ENCODE measurements at regions not wholly inside any gene's neighbourhood (a gene's known extent, or its start where the extent isn't known, plus 50 kb on each side); places are given as distances from the start of the nearest gene placed in this dataset.

GRCh38 chr5:167355346-167355745 lies 936.1 kb upstream of the WWC1 start:
- H3K4me1 Mint-ChIP-seq (ENCODE audit: low read depth), result no peaks in the 10 kb centered on the region
- no peak for TF ChIP-seq CTCF (IDR thresholded peaks at IDR 0.05)
- intact Hi-C loops (cut with micrococcal nuclease), result no loop called here
- ATAC-seq, result no peak
- peaks cover 5% of the 10 kb centered on the region for H3K9me3 Mint-ChIP-seq
- no peaks in the 10 kb centered on the region for H3K36me3 Mint-ChIP-seq (ENCODE audit: low read depth)
- no peak for DNase-seq
- H3K4me3 Mint-ChIP-seq, result no peak overlapping the region
- ChIA-PET CTCF (no interaction called here), POLR2A (no interaction called here)
- H3K27me3 Mint-ChIP-seq, result no peaks in the 10 kb centered on the region
- no peak overlapping the region for H3K27ac Mint-ChIP-seq

- Mint-ChIP-seq H3K36me3 (ENCODE audit: low read depth) (no peaks in the 10 kb centered on the region), H3K9me3 (peaks cover 7% of the 10 kb centered on the region), H3K27me3 (no peaks in the 10 kb centered on the region), H3K4me3 (no peak overlapping the region), H3K27ac (no peak overlapping the region), H3K4me1 (ENCODE audit: low read depth) (no peaks in the 10 kb centered on the region)
- TF ChIP-seq CTCF (IDR thresholded peaks at IDR 0.05), result no peak
- DNase-seq, result no peak
- no peak for ATAC-seq
- ChIA-PET POLR2A (no interaction called here), CTCF (no interaction called here)
- intact Hi-C loops (cut with micrococcal nuclease), result no loop called here
These were observed 935.1 kb upstream of the WWC1 start for GRCh38 chr5:167356374-167356773.

GRCh38 chr5:167358868-167359492 lies 932.5 kb upstream of the WWC1 start:
- no peak overlapping the region for H3K4me3 Mint-ChIP-seq
- peaks cover 11% of the 10 kb centered on the region for H3K9me3 Mint-ChIP-seq
- no peak overlapping the region for H3K27ac Mint-ChIP-seq
- no peak for TF ChIP-seq CTCF (IDR thresholded peaks at IDR 0.05)
- DNase-seq, result no peak
- intact Hi-C loops (cut with micrococcal nuclease), result no loop called here
- H3K4me1 Mint-ChIP-seq (ENCODE audit: low read depth), result no peaks in the 10 kb centered on the region
- H3K27me3 Mint-ChIP-seq, result no peaks in the 10 kb centered on the region
- ATAC-seq, result no peak
- H3K36me3 Mint-ChIP-seq (ENCODE audit: low read depth), result no peaks in the 10 kb centered on the region
- POLR2A ChIA-PET, result no interaction called here
- CTCF ChIA-PET, result no interaction called here

- intact Hi-C loops (cut with micrococcal nuclease), result no loop called here
- Mint-ChIP-seq H3K4me1 (ENCODE audit: low read depth) (no peaks in the 10 kb centered on the region), H3K9me3 (peaks cover 8% of the 10 kb centered on the region), H3K27me3 (no peaks in the 10 kb centered on the region), H3K36me3 (ENCODE audit: low read depth) (no peaks in the 10 kb centered on the region), H3K27ac (no peak overlapping the region), H3K4me3 (no peak overlapping the region)
- DNase-seq (no peak), ATAC-seq (no peak)
- ChIA-PET POLR2A (no interaction called here), CTCF (no interaction called here)
- no peak for TF ChIP-seq CTCF (IDR thresholded peaks at IDR 0.05)
These were observed 929.6 kb upstream of the WWC1 start for GRCh38 chr5:167361795-167362194.

- POLR2A ChIA-PET, result no interaction called here
These were observed 928.4 kb upstream of the WWC1 start for GRCh38 chr5:167363065-167363464.

More at GRCh38 chr5:167363065-167363464, 928.4 kb upstream of the WWC1 start:
- Mint-ChIP-seq H3K27ac (no peak overlapping the region), H3K4me1 (ENCODE audit: low read depth) (no peaks in the 10 kb centered on the region), H3K27me3 (no peaks in the 10 kb centered on the region), H3K4me3 (no peak overlapping the region), H3K36me3 (ENCODE audit: low read depth) (no peaks in the 10 kb centered on the region), H3K9me3 (peaks cover 8% of the 10 kb centered on the region)
- no peak for TF ChIP-seq CTCF (IDR thresholded peaks at IDR 0.05)
- CTCF ChIA-PET, result interaction anchor here (0.6 kb wide), 1 partner anchor 1883 kb away, joined by 3 read pairs; no protein-coding TSS in a partner anchor
- intact Hi-C loops (cut with micrococcal nuclease), result no loop called here
- DNase-seq (no peak), ATAC-seq (no peak)

All from activated CD8-positive, alpha-beta T cell treated with anti-CD3 and anti-CD28 coated beads for 36 hours (primary cell).